ENCODE measurements at regions not wholly inside any gene's neighbourhood (a gene's known extent, or its start where the extent isn't known, plus 50 kb on each side); places are given as distances from the start of the nearest gene placed in this dataset.

DNA sequence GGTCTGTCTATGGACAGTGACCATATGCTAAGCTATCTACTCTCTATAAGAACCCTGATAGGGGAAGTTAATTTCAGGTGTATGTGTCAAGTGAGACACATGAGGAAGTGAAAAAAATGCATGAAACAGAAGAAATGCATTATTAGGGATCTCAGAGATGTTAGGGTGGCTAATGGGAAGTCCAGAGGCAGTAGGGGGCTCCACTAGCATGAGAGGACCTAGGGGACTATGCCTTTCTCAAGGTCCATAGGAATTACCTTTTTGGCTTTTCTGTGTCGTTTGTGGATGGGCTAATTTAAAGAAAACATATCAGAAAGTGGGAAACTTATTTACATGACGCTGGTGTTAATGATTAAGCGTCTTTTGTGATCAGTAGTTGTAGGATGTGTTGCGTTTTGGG, 1653.2 kb downstream of the DPP10 start:
- no peak overlapping the region for H3K27ac ChIP-seq
- WGBS, 2 donors: 85 to 91% methylated on average over 4 of the region's 4 CpGs
- H3K4me3 ChIP-seq: no peak overlapping the region
- no peaks in the 10 kb centered on the region for H3K27me3 ChIP-seq
- no peaks in the 10 kb centered on the region for H3K9me3 ChIP-seq
- H3K36me3 ChIP-seq (ENCODE audit: low read depth, missing control alignments): no peaks in the 10 kb centered on the region
- no peak for TF ChIP-seq POLR2A (IDR thresholded peaks at IDR 0.05)
- TF ChIP-seq, protein P1, sequence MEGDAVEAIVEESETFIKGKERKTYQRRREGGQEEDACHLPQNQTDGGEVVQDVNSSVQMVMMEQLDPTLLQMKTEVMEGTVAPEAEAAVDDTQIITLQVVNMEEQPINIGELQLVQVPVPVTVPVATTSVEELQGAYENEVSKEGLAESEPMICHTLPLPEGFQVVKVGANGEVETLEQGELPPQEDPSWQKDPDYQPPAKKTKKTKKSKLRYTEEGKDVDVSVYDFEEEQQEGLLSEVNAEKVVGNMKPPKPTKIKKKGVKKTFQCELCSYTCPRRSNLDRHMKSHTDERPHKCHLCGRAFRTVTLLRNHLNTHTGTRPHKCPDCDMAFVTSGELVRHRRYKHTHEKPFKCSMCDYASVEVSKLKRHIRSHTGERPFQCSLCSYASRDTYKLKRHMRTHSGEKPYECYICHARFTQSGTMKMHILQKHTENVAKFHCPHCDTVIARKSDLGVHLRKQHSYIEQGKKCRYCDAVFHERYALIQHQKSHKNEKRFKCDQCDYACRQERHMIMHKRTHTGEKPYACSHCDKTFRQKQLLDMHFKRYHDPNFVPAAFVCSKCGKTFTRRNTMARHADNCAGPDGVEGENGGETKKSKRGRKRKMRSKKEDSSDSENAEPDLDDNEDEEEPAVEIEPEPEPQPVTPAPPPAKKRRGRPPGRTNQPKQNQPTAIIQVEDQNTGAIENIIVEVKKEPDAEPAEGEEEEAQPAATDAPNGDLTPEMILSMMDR (IDR thresholded peaks at IDR 0.05): no peak
- no peaks in the 10 kb centered on the region for H3K4me1 ChIP-seq
- intact Hi-C loops (cut with DNase I; ENCODE audit: low total_unique reads): no loop called here
- no peak for DNase-seq

- Histone ChIP-seq H3K9me3 (no peaks in the 10 kb centered on the region), H3K27ac (no peak overlapping the region), H3K36me3 (ENCODE audit: low read depth, missing control alignments) (no peaks in the 10 kb centered on the region), H3K4me1 (no peaks in the 10 kb centered on the region), H3K27me3 (no peaks in the 10 kb centered on the region), H3K4me3 (no peak overlapping the region)
- intact Hi-C loops (cut with DNase I; ENCODE audit: low total_unique reads): no loop called here
- TF ChIP-seq POLR2A (IDR thresholded peaks at IDR 0.05): no peak
- TF ChIP-seq, protein P1 (IDR thresholded peaks at IDR 0.05): no peak
- no peak for DNase-seq
- WGBS, 2 donors: 52 to 64% methylated on average over 5 of the region's 5 CpGs
Measured at GRCh38 chr2:116098049-116098448, 1655.6 kb downstream of the DPP10 start.

DNA sequence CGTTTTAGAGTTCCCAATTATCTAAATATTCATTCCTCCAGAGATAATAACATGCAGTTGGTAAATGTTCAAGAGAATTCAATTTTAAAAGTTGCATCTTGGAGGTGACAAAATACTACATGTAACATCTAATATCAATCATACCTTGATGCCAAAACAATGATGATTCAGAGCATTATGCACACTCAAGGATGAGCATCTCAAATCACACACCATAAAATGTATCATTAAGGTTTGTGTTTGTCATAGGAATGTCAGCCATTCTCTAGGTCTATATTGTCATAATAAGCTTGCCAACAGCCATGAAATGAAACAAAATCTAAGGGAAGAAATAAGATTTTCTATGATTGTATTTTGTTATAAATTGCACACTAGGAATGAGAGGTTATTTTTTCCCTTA, 1667.0 kb downstream of the DPP10 start:
- intact Hi-C loops (cut with DNase I; ENCODE audit: low total_unique reads): no loop called here
- H3K9me3 ChIP-seq: no peaks in the 10 kb centered on the region
- no peak overlapping the region for H3K4me3 ChIP-seq
- no peaks in the 10 kb centered on the region for H3K36me3 ChIP-seq (ENCODE audit: low read depth, missing control alignments)
- WGBS, 2 donors: 19 to 50% methylated on average over 1 of the region's 1 CpG
- TF ChIP-seq, protein P1 (IDR thresholded peaks at IDR 0.05): no peak
- TF ChIP-seq POLR2A (IDR thresholded peaks at IDR 0.05): no peak
- H3K27ac ChIP-seq: no peak overlapping the region
- H3K4me1 ChIP-seq: no peaks in the 10 kb centered on the region
- no peaks in the 10 kb centered on the region for H3K27me3 ChIP-seq
- no peak for DNase-seq

DNA sequence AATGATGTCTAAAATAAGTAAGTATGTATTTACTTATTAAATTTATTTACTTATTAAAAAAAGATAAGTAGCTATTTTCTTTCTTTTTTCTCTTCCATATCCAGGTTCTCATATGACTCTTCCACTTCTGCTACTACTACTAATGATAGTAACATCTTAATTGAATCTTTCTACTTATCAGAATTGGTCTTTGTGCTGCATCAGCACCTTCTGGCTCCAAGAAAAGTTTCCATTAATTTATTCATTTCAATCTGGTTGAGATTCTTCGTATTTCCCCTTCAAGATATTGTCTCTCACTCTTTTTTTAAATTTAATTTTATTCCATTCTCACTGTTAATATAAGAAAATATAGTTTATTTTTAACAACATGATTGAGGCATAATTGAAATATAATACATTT, 1675.4 kb downstream of the DPP10 start:
- no peak for DNase-seq
- no peaks in the 10 kb centered on the region for H3K36me3 ChIP-seq (ENCODE audit: low read depth, missing control alignments)
- intact Hi-C loops (cut with DNase I; ENCODE audit: low total_unique reads): no loop called here
- H3K4me3 ChIP-seq: no peak overlapping the region
- no peaks in the 10 kb centered on the region for H3K4me1 ChIP-seq
- 85 to 92% methylated on average over 1 of the region's 1 CpG for WGBS, 2 donors
- TF ChIP-seq, protein P1 (IDR thresholded peaks at IDR 0.05): no peak
- no peak for TF ChIP-seq POLR2A (IDR thresholded peaks at IDR 0.05)
- H3K27me3 ChIP-seq: no peaks in the 10 kb centered on the region
- H3K27ac ChIP-seq: no peak overlapping the region
- H3K9me3 ChIP-seq: no peaks in the 10 kb centered on the region

DNA sequence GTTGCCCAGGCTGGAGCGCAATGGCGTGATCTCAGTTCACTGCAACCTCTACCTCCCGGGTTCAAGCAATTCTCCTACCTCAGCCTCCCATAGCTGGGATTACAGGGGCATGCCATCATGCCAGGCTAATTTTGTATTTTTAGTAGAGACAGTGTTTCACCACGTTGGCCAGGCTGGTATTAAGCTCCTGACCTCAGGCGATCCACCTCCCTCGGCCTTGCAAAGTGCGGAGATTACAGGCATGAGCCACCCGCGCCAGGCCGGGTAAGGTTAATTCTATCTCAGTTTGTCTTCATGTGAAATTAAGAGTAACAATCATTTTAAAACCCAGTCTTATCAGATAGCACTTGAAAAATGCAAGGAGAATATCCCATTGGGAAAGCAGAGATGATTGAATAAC, 1681.7 kb upstream of the DDX18 start:
- H3K9me3 ChIP-seq: no peaks in the 10 kb centered on the region
- no peak for DNase-seq
- H3K4me1 ChIP-seq: no peaks in the 10 kb centered on the region
- H3K36me3 ChIP-seq (ENCODE audit: low read depth, missing control alignments): no peaks in the 10 kb centered on the region
- H3K27me3 ChIP-seq: no peaks in the 10 kb centered on the region
- H3K4me3 ChIP-seq: no peak overlapping the region
- 64 to 75% methylated on average over 10 of the region's 10 CpGs for WGBS, 2 donors
- no peak for TF ChIP-seq POLR2A (IDR thresholded peaks at IDR 0.05)
- TF ChIP-seq, protein P1 (IDR thresholded peaks at IDR 0.05): no peak
- H3K27ac ChIP-seq: no peak overlapping the region
- intact Hi-C loops (cut with DNase I; ENCODE audit: low total_unique reads): no loop called here
